ENCODE measurements at regions not wholly inside any gene's neighbourhood (a gene's known extent, or its start where the extent isn't known, plus 50 kb on each side); places are given as distances from the start of the nearest gene placed in this dataset.
"Not testable (repeated sequence)": the region's sequence is repeated elsewhere in the genome, so short reads cannot be mapped to it uniquely, and the experiment has no call there.

DNA sequence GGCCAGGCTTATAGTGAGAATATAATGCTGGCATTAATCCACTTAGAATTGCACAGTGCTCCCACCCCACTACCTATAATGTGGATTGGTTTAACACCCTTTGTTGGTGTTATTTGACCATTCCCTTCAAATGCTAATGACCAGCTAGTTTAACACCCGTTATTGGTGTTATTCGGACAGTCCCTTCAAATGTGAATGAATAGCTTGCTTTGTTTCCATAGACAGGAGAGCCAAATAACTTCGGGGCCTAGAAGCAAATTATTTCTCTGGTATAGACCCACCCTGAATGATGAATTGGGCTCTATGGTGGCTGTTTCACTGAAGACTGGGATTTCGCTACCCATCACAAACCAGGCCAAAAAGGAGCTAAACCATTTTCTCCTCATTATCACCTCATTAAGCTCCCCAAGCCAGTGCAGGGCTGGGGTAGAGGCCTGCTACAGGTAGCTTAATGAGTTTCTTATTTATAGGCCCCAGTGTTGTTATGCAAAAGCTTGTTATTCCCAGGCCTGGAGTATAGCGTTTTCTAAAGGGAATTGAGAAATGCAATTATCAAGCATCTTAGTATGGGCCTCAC, 494.1 kb upstream of the DPH6 start:
- Mint-ChIP-seq H3K4me1 (no peaks in the 10 kb centered on the region), H3K36me3 (no peaks in the 10 kb centered on the region), H3K4me3 (no peak overlapping the region), H3K9me3 (peaks cover 3 to 5% (median 4%) of the 10 kb centered on the region in 3 donors), H3K27me3 (no peaks in the 10 kb centered on the region), H3K27ac (no peak overlapping the region)

GRCh38 chr15:36047018-36047716, 501.2 kb upstream of the DPH6 start:
- H3K4me1 Mint-ChIP-seq: not testable (repeated sequence)

DNA sequence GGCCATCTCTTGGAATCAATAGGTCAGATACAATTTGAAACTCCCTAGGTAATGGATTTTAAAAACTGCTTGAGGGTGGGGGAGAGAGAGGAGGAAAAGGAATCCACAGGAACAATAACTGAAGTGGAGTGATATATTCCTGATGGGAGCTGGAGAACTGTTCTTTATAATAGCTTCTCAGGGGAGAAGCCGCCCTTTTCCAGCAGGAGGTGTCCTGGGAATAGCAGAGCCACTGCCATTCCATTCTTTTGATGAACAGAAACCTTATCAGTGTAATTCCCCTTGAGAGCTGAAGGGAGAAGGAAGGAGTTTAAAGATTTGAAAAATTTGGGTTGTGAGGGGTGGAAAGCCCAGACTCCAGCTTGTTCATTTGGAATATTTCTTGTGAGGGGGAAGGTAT, 504.9 kb upstream of the DPH6 start:
- no peak overlapping the region for H3K4me3 Mint-ChIP-seq
- H3K36me3 Mint-ChIP-seq: no peaks in the 10 kb centered on the region
- peaks cover 0 to 4% (median 2%) of the 10 kb centered on the region in 3 donors for H3K9me3 Mint-ChIP-seq
- no peak overlapping the region for H3K27ac Mint-ChIP-seq
- no peaks in the 10 kb centered on the region for H3K4me1 Mint-ChIP-seq
- no peaks in the 10 kb centered on the region for H3K27me3 Mint-ChIP-seq

More at GRCh38 chr15:36047018-36047716, 501.2 kb upstream of the DPH6 start:
- H3K27ac Mint-ChIP-seq, H3K36me3 Mint-ChIP-seq, H3K27me3 Mint-ChIP-seq, H3K9me3 Mint-ChIP-seq, H3K4me3 Mint-ChIP-seq: not testable (repeated sequence)

DNA sequence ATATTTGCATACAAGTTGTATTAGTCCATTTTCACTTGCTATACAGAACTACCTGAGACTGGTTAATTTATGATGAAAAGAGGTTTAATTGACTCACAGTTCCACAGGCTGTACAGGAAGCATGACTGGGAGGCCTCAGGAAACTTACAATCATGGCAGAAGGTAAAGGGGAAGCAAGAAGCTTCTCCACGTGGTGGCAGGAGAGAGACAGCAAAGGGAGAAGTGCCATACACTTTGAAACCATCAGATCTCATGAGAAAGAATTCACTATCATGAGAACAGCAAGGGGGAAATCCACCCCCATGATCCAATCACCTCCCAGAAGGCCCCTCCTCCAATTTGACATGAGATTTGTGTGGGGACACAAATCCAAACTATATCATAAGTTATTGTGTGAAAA, 506.7 kb upstream of the DPH6 start:
- not testable (repeated sequence) for H3K27me3 Mint-ChIP-seq, H3K9me3 Mint-ChIP-seq, H3K36me3 Mint-ChIP-seq, H3K4me3 Mint-ChIP-seq, H3K4me1 Mint-ChIP-seq, H3K27ac Mint-ChIP-seq

DNA sequence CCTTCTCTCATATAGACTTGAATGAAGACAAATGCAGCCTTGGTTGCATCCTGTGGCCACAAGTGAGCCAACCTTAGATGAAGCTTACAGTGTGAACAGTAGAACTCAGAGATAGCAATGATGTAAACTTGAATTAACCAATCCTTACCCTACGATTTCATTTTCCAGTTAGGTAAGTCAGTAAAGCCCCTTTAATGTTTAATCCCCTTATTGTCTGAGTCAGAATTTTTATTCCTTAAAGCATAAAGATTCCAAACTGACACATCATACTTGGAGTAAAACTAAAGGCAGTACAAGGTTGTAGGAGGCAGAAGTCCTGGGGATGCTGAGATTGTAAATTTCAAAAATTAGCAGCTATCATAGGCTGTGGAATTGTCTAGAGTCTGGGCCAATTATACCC, 507.8 kb upstream of the DPH6 start:
- Mint-ChIP-seq H3K9me3 (peaks cover 0 to 4% (median 0%) of the 10 kb centered on the region in 3 donors), H3K4me1 (no peaks in the 10 kb centered on the region), H3K27me3 (no peaks in the 10 kb centered on the region), H3K4me3 (no peak overlapping the region), H3K27ac (no peak overlapping the region), H3K36me3 (no peaks in the 10 kb centered on the region)

DNA sequence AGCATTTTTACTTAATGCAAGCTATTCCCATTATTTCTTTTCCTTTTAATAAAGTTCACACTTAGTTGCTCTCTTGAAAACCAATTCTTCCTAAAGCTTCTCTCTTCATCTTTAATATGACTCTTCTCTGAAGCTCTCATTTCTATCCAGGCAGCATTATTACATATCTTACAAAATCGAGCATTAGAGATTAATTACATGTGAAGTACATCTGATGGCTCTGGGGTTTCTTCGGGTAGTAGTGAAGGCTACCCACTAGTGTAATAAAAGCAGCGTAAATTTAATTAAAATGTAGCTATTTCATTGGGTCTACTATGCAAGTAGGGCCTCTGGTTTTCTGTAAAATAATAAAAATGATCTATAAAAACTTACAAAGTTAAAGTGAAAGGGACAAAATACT, 513.6 kb upstream of the DPH6 start:
- Mint-ChIP-seq H3K36me3 (no peaks in the 10 kb centered on the region), H3K4me1 (no peaks in the 10 kb centered on the region), H3K27me3 (no peaks in the 10 kb centered on the region), H3K27ac (no peak overlapping the region), H3K9me3 (peaks cover 0 to 5% (median 0%) of the 10 kb centered on the region in 3 donors), H3K4me3 (no peak overlapping the region)

DNA sequence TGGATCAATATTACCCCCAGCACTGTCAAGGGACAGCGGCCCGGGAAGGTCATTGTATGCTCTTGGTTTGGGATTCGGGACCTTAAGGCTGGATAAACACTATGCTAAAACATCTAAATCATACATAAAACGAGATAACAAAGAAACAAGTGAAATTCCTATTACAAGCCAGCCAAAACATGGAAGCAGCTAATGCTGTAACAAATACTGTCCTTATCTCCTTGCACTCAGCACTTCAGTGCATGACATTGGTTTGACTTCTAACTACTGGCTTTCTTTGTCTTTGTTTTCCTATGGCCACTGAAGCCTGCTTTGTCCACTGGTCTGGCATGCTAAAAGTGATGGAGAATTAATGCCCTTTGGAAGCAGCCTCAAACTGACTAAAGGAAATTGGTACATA, 516.4 kb upstream of the DPH6 start:
- Mint-ChIP-seq H3K27me3 (no peaks in the 10 kb centered on the region), H3K4me3 (no peak overlapping the region), H3K36me3 (no peaks in the 10 kb centered on the region), H3K27ac (no peak overlapping the region), H3K4me1 (no peaks in the 10 kb centered on the region), H3K9me3 (peaks cover 0 to 5% (median 0%) of the 10 kb centered on the region in 3 donors)

DNA sequence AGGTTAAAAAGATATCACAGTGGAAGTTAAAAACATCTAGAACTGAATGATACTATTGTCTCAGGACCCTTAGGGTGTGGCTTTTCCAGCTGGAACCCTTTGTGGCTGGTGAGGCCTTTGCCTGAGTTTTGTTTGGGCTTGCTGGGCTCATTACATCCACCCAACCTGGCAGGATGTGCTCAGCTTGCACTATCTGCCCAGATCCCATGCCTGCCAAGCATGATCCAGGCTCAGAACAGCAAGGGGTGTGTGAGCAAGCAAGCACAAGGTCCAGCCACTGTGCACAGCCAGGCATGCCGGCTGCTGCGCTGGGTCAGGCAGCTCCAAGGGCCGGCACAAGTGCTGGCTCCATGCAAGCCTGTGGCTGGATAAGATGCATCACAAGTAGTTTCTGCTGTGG, 512.7 kb upstream of the CDIN1 start:
- Mint-ChIP-seq H3K4me1 (no peaks in the 10 kb centered on the region), H3K9me3 (peaks cover 0 to 8% (median 0%) of the 10 kb centered on the region in 3 donors), H3K27ac (no peak overlapping the region), H3K4me3 (no peak overlapping the region), H3K36me3 (no peaks in the 10 kb centered on the region), H3K27me3 (no peaks in the 10 kb centered on the region)

DNA sequence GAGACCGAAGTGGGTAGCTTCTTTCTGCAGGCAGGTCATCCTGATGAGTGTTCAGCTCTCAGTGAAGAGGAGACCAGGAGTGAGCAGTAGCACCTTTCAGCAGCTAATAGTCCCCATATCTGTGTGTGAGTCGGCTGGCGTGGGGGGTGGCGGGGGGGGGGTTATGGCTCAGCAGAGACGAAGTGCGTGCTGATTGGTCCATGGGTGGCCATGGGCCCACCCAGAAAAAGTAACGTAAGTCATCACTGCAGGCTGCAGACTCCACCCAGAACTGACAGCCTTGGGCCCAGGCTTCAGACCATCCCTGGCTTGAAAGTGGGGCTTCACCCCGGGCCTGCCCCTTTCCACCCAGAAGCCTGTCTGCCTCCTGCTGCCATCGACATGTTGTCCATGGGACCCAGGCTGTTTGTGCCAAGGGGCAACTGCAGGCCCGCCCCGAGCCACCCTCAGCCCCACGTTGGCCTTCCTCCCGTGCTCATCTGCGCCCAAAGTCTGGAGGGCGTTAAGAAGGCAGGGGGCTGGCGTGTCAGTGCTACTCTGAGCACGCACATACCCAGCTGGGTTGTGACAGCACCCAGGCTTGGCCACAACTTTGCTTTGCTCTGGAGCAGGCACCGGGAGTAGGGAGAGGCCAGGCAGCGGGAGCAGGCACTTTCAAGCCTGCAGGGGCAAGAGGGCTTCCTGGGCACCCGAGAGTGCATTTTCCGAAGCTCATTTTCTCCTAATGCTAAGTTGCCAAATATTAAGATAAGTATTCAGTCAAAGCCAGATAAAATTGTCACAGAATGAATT, 511.7 kb upstream of the CDIN1 start:
- peaks cover 0 to 8% (median 0%) of the 10 kb centered on the region in 3 donors for H3K9me3 Mint-ChIP-seq
- no peak overlapping the region for H3K4me3 Mint-ChIP-seq
- H3K4me1 Mint-ChIP-seq: no peaks in the 10 kb centered on the region
- no peaks in the 10 kb centered on the region for H3K36me3 Mint-ChIP-seq
- no peaks in the 10 kb centered on the region for H3K27me3 Mint-ChIP-seq
- no peak overlapping the region for H3K27ac Mint-ChIP-seq

GRCh38 chr15:36075333-36075732, 504.1 kb upstream of the CDIN1 start:
- Mint-ChIP-seq H3K27me3 (no peaks in the 10 kb centered on the region), H3K4me1 (no peaks in the 10 kb centered on the region), H3K36me3 (no peaks in the 10 kb centered on the region), H3K9me3 (peaks cover 0 to 5% (median 0%) of the 10 kb centered on the region in 3 donors), H3K27ac (no peak overlapping the region), H3K4me3 (no peak overlapping the region)

DNA sequence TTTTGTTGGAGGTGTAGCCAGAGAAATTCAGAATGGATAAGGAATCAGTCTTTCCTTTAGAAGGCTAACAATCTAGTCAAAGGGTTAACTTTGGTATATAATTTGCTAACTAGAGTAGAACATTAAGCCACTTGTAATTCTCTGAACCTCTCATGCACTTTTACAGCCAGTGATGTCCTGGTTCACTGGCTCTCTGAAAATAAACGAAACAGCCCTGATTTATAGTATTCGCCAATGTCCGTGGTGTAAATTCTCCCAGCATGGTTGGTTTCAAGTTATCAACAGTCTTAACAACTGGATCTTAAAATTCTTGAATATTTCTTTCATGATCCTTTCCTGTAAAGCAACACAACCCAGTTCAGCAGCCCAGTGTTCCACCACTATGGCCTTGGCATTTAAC, 500.4 kb upstream of the CDIN1 start:
- no peak overlapping the region for H3K27ac Mint-ChIP-seq
- peaks cover 2 to 14% (median 9%) of the 10 kb centered on the region in 3 donors for H3K9me3 Mint-ChIP-seq
- no peaks in the 10 kb centered on the region for H3K27me3 Mint-ChIP-seq
- no peak overlapping the region for H3K4me3 Mint-ChIP-seq
- H3K4me1 Mint-ChIP-seq: no peaks in the 10 kb centered on the region
- no peaks in the 10 kb centered on the region for H3K36me3 Mint-ChIP-seq

GRCh38 chr15:36080759-36081158, 498.7 kb upstream of the CDIN1 start:
- peaks cover 2 to 14% (median 13%) of the 10 kb centered on the region in 3 donors for H3K9me3 Mint-ChIP-seq
- no peaks in the 10 kb centered on the region for H3K36me3 Mint-ChIP-seq
- no peaks in the 10 kb centered on the region for H3K4me1 Mint-ChIP-seq
- H3K27ac Mint-ChIP-seq: peak overlapping the region in 1 of 3 donors; percentile 20
- H3K4me3 Mint-ChIP-seq: no peak overlapping the region
- H3K27me3 Mint-ChIP-seq: no peaks in the 10 kb centered on the region

GRCh38 chr15:36090286-36090946, 489.0 kb upstream of the CDIN1 start:
- H3K9me3 Mint-ChIP-seq: peaks cover 0 to 3% (median 0%) of the 10 kb centered on the region in 3 donors
- no peak overlapping the region for H3K4me3 Mint-ChIP-seq
- no peaks in the 10 kb centered on the region for H3K36me3 Mint-ChIP-seq
- H3K27me3 Mint-ChIP-seq: no peaks in the 10 kb centered on the region
- H3K27ac Mint-ChIP-seq: no peak overlapping the region
- no peaks in the 10 kb centered on the region for H3K4me1 Mint-ChIP-seq

- H3K4me3 Mint-ChIP-seq: no peak overlapping the region
- H3K4me1 Mint-ChIP-seq: no peaks in the 10 kb centered on the region
- H3K27ac Mint-ChIP-seq: no peak overlapping the region
- H3K27me3 Mint-ChIP-seq: no peaks in the 10 kb centered on the region
- H3K9me3 Mint-ChIP-seq: peaks cover 0 to 5% (median 0%) of the 10 kb centered on the region in 3 donors
- no peaks in the 10 kb centered on the region for H3K36me3 Mint-ChIP-seq
Measured at GRCh38 chr15:36106640-36107335, 472.6 kb upstream of the CDIN1 start.

GRCh38 chr15:36108541-36108940, 470.9 kb upstream of the CDIN1 start:
- H3K4me3 Mint-ChIP-seq: no peak overlapping the region
- H3K9me3 Mint-ChIP-seq: peaks cover 0 to 3% (median 0%) of the 10 kb centered on the region in 3 donors
- H3K36me3 Mint-ChIP-seq: no peaks in the 10 kb centered on the region
- no peaks in the 10 kb centered on the region for H3K4me1 Mint-ChIP-seq
- H3K27me3 Mint-ChIP-seq: no peaks in the 10 kb centered on the region
- no peak overlapping the region for H3K27ac Mint-ChIP-seq

Measured in IgD-negative memory B cell (primary cell).